ENCODE measurements at regions not wholly inside any gene's neighbourhood (a gene's known extent, or its start where the extent isn't known, plus 50 kb on each side); places are given as distances from the start of the nearest gene placed in this dataset.
"Not testable (repeated sequence)": the region's sequence is repeated elsewhere in the genome, so short reads cannot be mapped to it uniquely, and the experiment has no call there.

- no peak for DNase-seq
Observed at GRCh38 chr5:85906460-85906859, 711.3 kb upstream of the COX7C start.

- DNase-seq = no peak
Observed at GRCh38 chr5:85910335-85910734, 707.4 kb upstream of the COX7C start.

- no peak for DNase-seq
Observed at GRCh38 chr5:85920984-85921383, 696.8 kb upstream of the COX7C start.

DNA sequence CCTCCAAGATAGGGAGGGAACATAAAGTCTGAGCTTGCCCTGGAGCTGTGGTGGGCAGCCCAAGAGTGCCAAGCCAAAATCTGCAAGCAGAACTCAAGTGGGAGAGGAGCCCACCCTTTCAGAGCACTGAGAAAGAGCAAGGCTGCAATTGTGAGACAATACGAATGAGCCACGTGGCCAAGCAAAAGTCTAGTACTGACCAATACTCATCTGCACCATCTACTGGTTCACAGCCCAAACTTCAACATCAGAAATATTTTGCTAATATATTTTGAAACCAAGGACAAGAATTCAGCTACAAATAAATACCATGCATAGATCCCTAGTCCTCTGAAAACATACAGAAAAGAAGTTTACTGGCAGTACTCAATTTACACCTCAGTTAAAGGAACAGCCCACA lies 696.2 kb upstream of the COX7C start:
- no peak for DNase-seq

- DNase-seq = no peak
Observed at GRCh38 chr5:85927632-85928031, 690.1 kb upstream of the COX7C start.

DNA sequence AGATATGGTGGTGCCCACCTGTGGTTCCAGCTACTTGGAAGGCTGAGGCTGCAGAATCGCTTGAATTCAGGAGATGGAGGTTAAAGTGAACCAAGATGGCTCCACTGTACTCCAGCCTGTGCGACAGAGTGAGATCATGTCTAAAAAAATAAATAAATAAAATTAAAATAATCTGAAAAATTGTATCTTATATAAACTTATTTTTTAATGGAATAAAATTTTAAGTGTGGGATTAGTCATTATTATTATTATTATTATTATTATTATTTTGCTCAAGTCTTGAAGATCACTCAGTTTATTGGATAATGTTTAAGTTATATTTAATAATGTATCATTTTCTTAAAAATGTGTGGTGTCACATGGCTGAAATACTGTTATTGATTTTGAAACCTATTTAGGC lies 688.0 kb upstream of the COX7C start:
- no peak for DNase-seq

DNA sequence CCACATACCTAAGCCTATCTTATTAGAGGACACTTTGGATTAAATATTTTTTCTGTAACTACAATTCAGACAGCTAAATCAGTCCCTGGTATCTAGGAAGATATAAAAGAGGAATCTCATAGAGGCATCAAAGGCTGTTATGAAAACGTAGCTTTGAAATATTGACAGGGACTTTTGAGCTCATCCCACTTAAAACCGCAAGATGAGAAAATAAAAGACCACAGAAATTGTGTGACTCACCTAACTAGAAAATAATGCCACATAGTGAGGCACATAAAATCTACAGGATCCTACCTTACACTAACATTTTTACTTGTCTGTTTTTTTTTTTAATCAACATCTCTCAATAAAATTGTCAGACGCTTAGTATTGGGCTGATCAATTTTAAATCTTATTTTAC lies 686.5 kb upstream of the COX7C start:
- DNase-seq = no peak

DNA sequence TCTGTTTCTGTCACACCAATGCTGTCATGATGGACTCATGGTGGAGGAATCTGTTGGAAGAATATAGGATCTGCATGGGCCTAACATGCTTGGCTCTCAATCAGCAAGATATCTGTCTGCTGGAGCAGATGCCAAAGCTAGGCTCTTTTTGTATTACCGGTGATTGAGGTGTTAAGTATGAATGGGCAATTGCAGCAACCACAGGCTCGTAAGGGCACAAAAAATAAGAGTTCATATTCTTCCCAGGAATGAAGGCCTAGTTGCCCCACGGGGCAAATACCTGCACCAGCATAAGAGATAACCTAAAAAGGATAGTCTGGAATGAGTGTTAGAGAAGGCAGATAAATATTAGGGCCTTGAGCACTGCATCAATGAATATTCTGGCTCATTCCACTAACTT lies 679.5 kb upstream of the COX7C start:
- no peak for DNase-seq

- no peak for DNase-seq
Observed at GRCh38 chr5:85951707-85952210, 666.0 kb upstream of the COX7C start.

- DNase-seq = no peak
Observed at GRCh38 chr5:85952680-85953079, 665.1 kb upstream of the COX7C start.

- no peak for DNase-seq
Observed at GRCh38 chr5:85967681-85968080, 650.1 kb upstream of the COX7C start.

GRCh38 chr5:85972539-85972938 lies 645.2 kb upstream of the COX7C start:
- DNase-seq = no peak

GRCh38 chr5:85985167-85985566 lies 632.6 kb upstream of the COX7C start:
- DNase-seq = no peak

GRCh38 chr5:85990998-85991397 lies 626.7 kb upstream of the COX7C start:
- DNase-seq = no peak

GRCh38 chr5:85994653-85995052 lies 623.1 kb upstream of the COX7C start:
- not testable (repeated sequence) for DNase-seq

GRCh38 chr5:85998656-85999055 lies 619.1 kb upstream of the COX7C start:
- no peak for DNase-seq

- no peak for DNase-seq
Observed at GRCh38 chr5:86008293-86008692, 609.4 kb upstream of the COX7C start.

GRCh38 chr5:86008704-86009103 lies 609.0 kb upstream of the COX7C start:
- no peak for DNase-seq

- no peak for DNase-seq
Observed at GRCh38 chr5:86011937-86012336, 605.8 kb upstream of the COX7C start.

- DNase-seq = no peak
Observed at GRCh38 chr5:86029308-86029707, 588.4 kb upstream of the COX7C start.

- DNase-seq = no peak
Observed at GRCh38 chr5:86030753-86031152, 587.0 kb upstream of the COX7C start.

- DNase-seq = no peak
Observed at GRCh38 chr5:86038566-86038965, 579.2 kb upstream of the COX7C start.

DNA sequence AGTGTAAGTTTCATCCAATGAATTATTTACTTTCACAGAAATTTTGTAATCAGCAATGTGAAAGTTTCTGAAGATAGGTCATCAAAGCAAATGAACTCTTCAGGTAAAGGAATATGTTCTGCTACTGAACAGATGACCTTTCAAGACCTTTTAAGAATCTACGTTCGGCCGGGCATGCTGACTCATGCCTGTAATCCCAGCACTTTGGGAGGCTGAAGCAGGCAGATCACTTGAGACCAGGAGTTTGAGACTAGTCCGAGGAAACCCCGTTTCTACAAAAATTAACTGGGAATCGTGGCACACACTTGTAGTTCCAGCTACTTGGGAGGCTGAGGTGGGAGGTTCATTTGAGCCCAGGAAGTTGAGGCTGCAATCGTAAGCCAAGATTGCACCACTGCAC lies 578.4 kb upstream of the COX7C start:
- no peak for DNase-seq

- no peak for DNase-seq
Observed at GRCh38 chr5:86070719-86071118, 547.0 kb upstream of the COX7C start.

GRCh38 chr5:86074297-86074696 lies 543.4 kb upstream of the COX7C start:
- DNase-seq = no peak

GRCh38 chr5:86075139-86075538 lies 542.6 kb upstream of the COX7C start:
- no peak for DNase-seq
